Endothelial cell of umbilical vein (primary cell): ENCODE measurements at regions not wholly inside any gene's neighbourhood (a gene's known extent, or its start where the extent isn't known, plus 50 kb on each side); places are given as distances from the start of the nearest gene placed in this dataset.

Experiments used
- CTCF ChIP-seq, 2 donors: IDR thresholded peaks; 1 replicate in 1 of 2; 2 replicates in 1 of 2; pipeline ENCODE4 v1.5.1; 2011; ENCODE audit warnings: low read length in 2 of 2, mild to moderate bottlenecking in 2 of 2, moderate library complexity in 2 of 2, control low read depth in 1 of 2, inconsistent platforms in 1 of 2, low read depth in 1 of 2; ENCODE audit not compliant: insufficient read depth in 1 of 2; ENCODE audit errors: extremely low read depth in 1 of 2
- MYC ChIP-seq: IDR thresholded peaks from one replicate; pipeline ENCODE4 v1.6.1; 2011; ENCODE audit warnings: mild to moderate bottlenecking, low read depth, low read length
- POLR2A ChIP-seq: IDR thresholded peaks from 2 replicates; pipeline ENCODE4 v1.6.1; 2012; ENCODE audit warnings: low read depth, mild to moderate bottlenecking, control low read depth, low read length

GRCh38 chr4:163603257-163603656 lies 108.8 kb downstream of the TMA16 start:
- TF ChIP-seq CTCF (IDR thresholded peaks at IDR 0.05; ENCODE audit: extremely low read depth in 1 of 2, insufficient read depth in 1 of 2, low read depth in 1 of 2, low read length in 2 of 2) (no peak), POLR2A (no peak), MYC (no peak)
